HG03159 (cell line): ENCODE measurements at regions not wholly inside any gene's neighbourhood (a gene's known extent, or its start where the extent isn't known, plus 50 kb on each side); places are given as distances from the start of the nearest gene placed in this dataset.

ENCODE experiments used
- ATAC-seq: cut with Tn5 transposase; IDR thresholded peaks from one replicate; pipeline ENCODE4 v1.9.1; 2021; ENCODE audit warnings: mild to moderate bottlenecking, moderate library complexity; ENCODE audit not compliant: unreplicated experiment

- ATAC-seq, result no peak
These were observed 269.3 kb upstream of the NCKAP5 start for GRCh38 chr2:133837441-133838094.

GRCh38 chr2:133838642-133839365 is 270.5 kb upstream of the NCKAP5 start:
- no peak for ATAC-seq

GRCh38 chr2:133839677-133840076 is 271.4 kb upstream of the NCKAP5 start:
- no peak for ATAC-seq

GRCh38 chr2:133840761-133841160 is 272.5 kb upstream of the NCKAP5 start:
- no peak for ATAC-seq

- no peak for ATAC-seq
These were observed 273.6 kb upstream of the NCKAP5 start for GRCh38 chr2:133841900-133842299.

- no peak for ATAC-seq
These were observed 274.2 kb upstream of the NCKAP5 start for GRCh38 chr2:133842446-133842845.

- ATAC-seq, result no peak
These were observed 274.8 kb upstream of the NCKAP5 start for GRCh38 chr2:133843091-133843490.

- ATAC-seq, result no peak
These were observed 275.3 kb upstream of the NCKAP5 start for GRCh38 chr2:133843551-133843950.

GRCh38 chr2:133844214-133844892 is 276.1 kb upstream of the NCKAP5 start:
- ATAC-seq, result no peak

- ATAC-seq, result no peak
These were observed 278.2 kb upstream of the NCKAP5 start for GRCh38 chr2:133846476-133846875.

- no peak for ATAC-seq
These were observed 279.3 kb upstream of the NCKAP5 start for GRCh38 chr2:133847591-133847990.

- no peak for ATAC-seq
These were observed 279.9 kb upstream of the NCKAP5 start for GRCh38 chr2:133848111-133848649.

- ATAC-seq, result no peak
These were observed 281.1 kb upstream of the NCKAP5 start for GRCh38 chr2:133849341-133849740.

GRCh38 chr2:133854603-133855200 is 286.4 kb upstream of the NCKAP5 start:
- ATAC-seq, result no peak

- ATAC-seq, result no peak
These were observed 287.3 kb upstream of the NCKAP5 start for GRCh38 chr2:133855526-133855925.

GRCh38 chr2:133856678-133857077 is 288.4 kb upstream of the NCKAP5 start:
- no peak for ATAC-seq

- ATAC-seq, result no peak
These were observed 291.3 kb upstream of the NCKAP5 start for GRCh38 chr2:133859578-133859977.

- no peak for ATAC-seq
These were observed 294.2 kb upstream of the NCKAP5 start for GRCh38 chr2:133862400-133862977.

- ATAC-seq, result no peak
These were observed 295.0 kb upstream of the NCKAP5 start for GRCh38 chr2:133863106-133863800.

GRCh38 chr2:133865141-133865540 is 296.9 kb upstream of the NCKAP5 start:
- ATAC-seq, result no peak
